H9 (cell line): ENCODE measurements at regions not wholly inside any gene's neighbourhood (a gene's known extent, or its start where the extent isn't known, plus 50 kb on each side); places are given as distances from the start of the nearest gene placed in this dataset.

Experiments used
- DNase-seq: peaks from one replicate; pipeline ENCODE4 v3.0.0-alpha.2; 2017
- H2AFZ ChIP-seq: one replicate; pipeline ENCODE4 v1.6.1; 2013; ENCODE audit warnings: mild to moderate bottlenecking, low read length, control low read depth, moderate library complexity
- H2AK5ac ChIP-seq: 2 replicates; pipeline ENCODE4 v1.6.1; 2013; ENCODE audit warnings: low read length, control low read depth, mixed read lengths; ENCODE audit not compliant: insufficient read length
- H2BK120ac ChIP-seq: one replicate; pipeline ENCODE4 v1.6.1; 2013; ENCODE audit warnings: low read depth, mild to moderate bottlenecking, low read length, control low read depth, inconsistent platforms; ENCODE audit not compliant: poor library complexity, severe bottlenecking
- H2BK12ac ChIP-seq: 2 replicates; pipeline ENCODE4 v1.6.1; 2013; ENCODE audit warnings: low read length, control low read depth, mixed read lengths, low read depth; ENCODE audit not compliant: insufficient read length
- H2BK15ac ChIP-seq: 2 replicates; pipeline ENCODE4 v1.6.1; 2013; ENCODE audit warnings: low read depth, low read length, control low read depth
- H2BK20ac ChIP-seq: one replicate; pipeline ENCODE4 v1.6.1; 2013; ENCODE audit warnings: low read depth, mild to moderate bottlenecking, low read length, control low read depth, inconsistent platforms; ENCODE audit not compliant: poor library complexity, severe bottlenecking
- H2BK5ac ChIP-seq: 2 replicates; pipeline ENCODE4 v1.6.1; 2013; ENCODE audit warnings: low read length, control low read depth, mixed read lengths; ENCODE audit not compliant: insufficient read length
- H3K14ac ChIP-seq: 2 replicates; pipeline ENCODE4 v1.6.1; 2013; ENCODE audit warnings: low read length, control low read depth; ENCODE audit not compliant: insufficient read depth
- H3K18ac ChIP-seq: 2 replicates; pipeline ENCODE4 v1.6.1; 2013; ENCODE audit warnings: low read depth, mild to moderate bottlenecking, mixed read lengths, low read length, control low read depth; ENCODE audit not compliant: insufficient read length
- H3K23ac ChIP-seq: 2 replicates; pipeline ENCODE4 v1.6.1; 2013; ENCODE audit warnings: low read length, control low read depth, mixed read lengths, low read depth; ENCODE audit not compliant: insufficient read length
- H3K23me2 ChIP-seq: 2 replicates; pipeline ENCODE4 v1.6.1; 2013; ENCODE audit warnings: low read depth, mild to moderate bottlenecking, mixed read lengths, low read length, control low read depth; ENCODE audit not compliant: insufficient read length, poor library complexity, severe bottlenecking
- H3K27ac ChIP-seq: 2 replicates; pipeline ENCODE4 v1.5.1; 2013; ENCODE audit warnings: low read length, control low read depth, mixed read lengths, low read depth; ENCODE audit not compliant: insufficient read length
- H3K27me3 ChIP-seq: 2 replicates; pipeline ENCODE4 v1.6.1; 2013; ENCODE audit warnings: low read length, control low read depth, inconsistent platforms; ENCODE audit not compliant: insufficient read depth
- H3K4ac ChIP-seq: 2 replicates; pipeline ENCODE4 v1.6.1; 2013; ENCODE audit warnings: low read depth, mild to moderate bottlenecking, control low read depth, inconsistent platforms, low read length, moderate library complexity
- H3K4me1 ChIP-seq: 2 replicates; pipeline ENCODE4 v1.6.1; 2013; ENCODE audit warnings: low read length, control low read depth, inconsistent platforms; ENCODE audit not compliant: insufficient read depth
- H3K4me2 ChIP-seq: 2 replicates; pipeline ENCODE4 v1.6.1; 2013; ENCODE audit warnings: low read length, control low read depth, mixed read lengths; ENCODE audit not compliant: insufficient read length, insufficient read depth
- H3K56ac ChIP-seq: 2 replicates; pipeline ENCODE4 v1.6.1; 2013; ENCODE audit warnings: low read depth, mild to moderate bottlenecking, mixed read lengths, low read length, control low read depth; ENCODE audit not compliant: insufficient read length
- H3K79me1 ChIP-seq: 2 replicates; pipeline ENCODE4 v1.6.1; 2013; ENCODE audit warnings: low read depth, mild to moderate bottlenecking, moderate library complexity, low read length, control low read depth, inconsistent platforms; ENCODE audit not compliant: insufficient read depth, poor library complexity, severe bottlenecking
- H3K79me2 ChIP-seq: 2 replicates; pipeline ENCODE4 v1.6.1; 2013; ENCODE audit warnings: low read length, control low read depth, inconsistent platforms; ENCODE audit not compliant: insufficient read depth
- H3K9ac ChIP-seq: 2 replicates; pipeline ENCODE4 v1.6.1; 2013; ENCODE audit warnings: low read length, control low read depth, mixed read lengths; ENCODE audit not compliant: insufficient read length; ENCODE audit errors: extremely low read depth
- H3K9me3 ChIP-seq: one replicate; pipeline ENCODE4 v1.6.1; 2013; ENCODE audit warnings: low read depth, low read length, inconsistent platforms; ENCODE audit not compliant: control insufficient read depth
- H3T11ph ChIP-seq: one replicate; pipeline ENCODE4 v1.6.1; 2013; ENCODE audit warnings: mild to moderate bottlenecking, low read length, control low read depth, inconsistent platforms
- H4K20me1 ChIP-seq: one replicate; pipeline ENCODE4 v1.6.1; 2013; ENCODE audit not compliant: control insufficient read depth, insufficient read length, insufficient read depth
- H4K5ac ChIP-seq: 2 replicates; pipeline ENCODE4 v1.6.1; 2013; ENCODE audit warnings: low read depth, mild to moderate bottlenecking, mixed read lengths, low read length, control low read depth; ENCODE audit not compliant: insufficient read length
- H4K8ac ChIP-seq: replicated peaks from 2 replicates; pipeline ENCODE4 v1.6.1; 2013; ENCODE audit warnings: low read length, control low read depth, mixed read lengths, low read depth; ENCODE audit not compliant: insufficient read length
- H4K91ac ChIP-seq: 2 replicates; pipeline ENCODE4 v1.6.1; 2013; ENCODE audit warnings: low read depth, mild to moderate bottlenecking, moderate library complexity, mixed read lengths, low read length, control low read depth; ENCODE audit not compliant: insufficient read length
- H3K27ac Mint-ChIP-seq, 3 experiments: 2 replicates in 2 of 3; 3 replicates in 1 of 3; pipeline ENCODE4 v1.8.0; 2020 to 2021; ENCODE audit warnings: mixed read lengths in 3 of 3, mild to moderate bottlenecking in 1 of 3, moderate library complexity in 1 of 3
- H3K27me3 Mint-ChIP-seq: 2 replicates; pipeline ENCODE4 v1.8.0; 2021; ENCODE audit warnings: low read depth, mild to moderate bottlenecking, moderate library complexity, mixed read lengths
- H3K36me3 Mint-ChIP-seq, 3 experiments: 2 replicates in 2 of 3; 3 replicates in 1 of 3; pipeline ENCODE4 v1.8.0; 2020 to 2021; ENCODE audit warnings: low read depth in 3 of 3, mixed read lengths in 3 of 3; ENCODE audit not compliant: insufficient read depth in 1 of 3
- H3K4me1 Mint-ChIP-seq, 2 experiments: 2 replicates each; pipeline ENCODE4 v1.8.0; 2020; ENCODE audit warnings: mixed read lengths in 2 of 2
- H3K4me3 Mint-ChIP-seq, 2 experiments: 2 replicates in 1 of 2; 3 replicates in 1 of 2; pipeline ENCODE4 v1.8.0; 2020 to 2021; ENCODE audit warnings: mild to moderate bottlenecking in 2 of 2, mixed read lengths in 2 of 2, moderate library complexity in 1 of 2
- H3K9me3 Mint-ChIP-seq, 2 experiments: 2 replicates in 1 of 2; 3 replicates in 1 of 2; pipeline ENCODE4 v1.8.0; 2020; ENCODE audit warnings: mild to moderate bottlenecking in 2 of 2, mixed read lengths in 2 of 2, moderate library complexity in 1 of 2
- WGBS: extraction: QIAGEN DNeasy Blood & Tissue Kit; methylation state at CpG from one replicate; pipeline ENCODE4 v1.1.7; 2013; ENCODE audit warnings: missing lambda C conversion rate, low lambda C conversion rate, mixed read lengths; ENCODE audit not compliant: insufficient read length; ENCODE audit errors: extremely low coverage; 5-methylcytosine and 5-hydroxymethylcytosine counted together
- TF ChIP-seq, protein P1 (sequence below): fragments of 200-600 bp; sonication (generic); conservative IDR thresholded peaks from 3 replicates; pipeline ENCODE4 v1.8.0; 2021; ENCODE audit warnings: antibody characterized with exemption, mild to moderate bottlenecking

DNA sequence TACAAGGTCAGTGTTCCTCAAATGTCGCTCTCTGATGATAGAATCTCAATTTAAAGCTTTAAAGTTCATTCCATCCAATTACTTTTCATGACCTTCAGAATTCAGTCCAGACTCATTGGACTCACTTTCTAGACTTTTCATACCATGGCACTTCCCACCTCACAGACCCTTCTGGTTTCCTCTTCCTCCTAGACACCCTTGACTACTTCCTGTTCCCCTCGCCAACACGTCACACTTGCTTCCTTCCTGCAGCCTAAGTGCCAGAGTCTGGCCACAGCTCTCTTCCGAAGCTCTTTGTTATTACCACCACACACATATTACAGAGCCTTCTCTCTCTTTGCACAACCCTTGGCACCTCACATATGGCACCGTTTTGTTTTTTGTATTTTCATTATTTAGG lies 59.1 kb upstream of the UMPS start:
- Histone ChIP-seq H3K56ac (no peak overlapping the region), H2BK120ac (no peak overlapping the region), H2BK12ac (no peak overlapping the region), H3K27ac (no peak overlapping the region), H4K20me1 (no peaks in the 10 kb centered on the region), H4K8ac (no peak overlapping the region), H3K79me1 (no peaks in the 10 kb centered on the region), H4K5ac (no peak overlapping the region), H3T11ph (no peak overlapping the region), H3K9me3 (no peaks in the 10 kb centered on the region), H2AK5ac (no peak overlapping the region), H2BK5ac (no peak overlapping the region), H3K9ac (no peak overlapping the region), H3K27me3 (no peaks in the 10 kb centered on the region), H3K4ac (no peak overlapping the region), H3K4me2 (no peak overlapping the region), H3K14ac (no peak overlapping the region), H3K23ac (no peak overlapping the region), H3K79me2 (no peaks in the 10 kb centered on the region), H3K18ac (no peak overlapping the region), H3K23me2 (no peaks in the 10 kb centered on the region), H2BK20ac (no peak overlapping the region), H2AFZ (no peak overlapping the region), H4K91ac (no peak overlapping the region), H3K4me1 (no peaks in the 10 kb centered on the region), H2BK15ac (no peak overlapping the region)
- no peaks in the 10 kb centered on the region for H3K27me3 Mint-ChIP-seq
- no peaks in the 10 kb centered on the region for H3K4me1 Mint-ChIP-seq
- TF ChIP-seq, protein P1, sequence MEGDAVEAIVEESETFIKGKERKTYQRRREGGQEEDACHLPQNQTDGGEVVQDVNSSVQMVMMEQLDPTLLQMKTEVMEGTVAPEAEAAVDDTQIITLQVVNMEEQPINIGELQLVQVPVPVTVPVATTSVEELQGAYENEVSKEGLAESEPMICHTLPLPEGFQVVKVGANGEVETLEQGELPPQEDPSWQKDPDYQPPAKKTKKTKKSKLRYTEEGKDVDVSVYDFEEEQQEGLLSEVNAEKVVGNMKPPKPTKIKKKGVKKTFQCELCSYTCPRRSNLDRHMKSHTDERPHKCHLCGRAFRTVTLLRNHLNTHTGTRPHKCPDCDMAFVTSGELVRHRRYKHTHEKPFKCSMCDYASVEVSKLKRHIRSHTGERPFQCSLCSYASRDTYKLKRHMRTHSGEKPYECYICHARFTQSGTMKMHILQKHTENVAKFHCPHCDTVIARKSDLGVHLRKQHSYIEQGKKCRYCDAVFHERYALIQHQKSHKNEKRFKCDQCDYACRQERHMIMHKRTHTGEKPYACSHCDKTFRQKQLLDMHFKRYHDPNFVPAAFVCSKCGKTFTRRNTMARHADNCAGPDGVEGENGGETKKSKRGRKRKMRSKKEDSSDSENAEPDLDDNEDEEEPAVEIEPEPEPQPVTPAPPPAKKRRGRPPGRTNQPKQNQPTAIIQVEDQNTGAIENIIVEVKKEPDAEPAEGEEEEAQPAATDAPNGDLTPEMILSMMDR: no peak
- no peak for DNase-seq
- no peaks in the 10 kb centered on the region for H3K9me3 Mint-ChIP-seq
- no CpG with 5 or more reads among the region's 5 CpGs for WGBS
- H3K4me3 Mint-ChIP-seq: no peak overlapping the region
- no peaks in the 10 kb centered on the region for H3K36me3 Mint-ChIP-seq
- no peak overlapping the region; a peak in 1 of 7 replicates for H3K27ac Mint-ChIP-seq
